SIG-M5 (cell line): ENCODE measurements at regions not wholly inside any gene's neighbourhood (a gene's known extent, or its start where the extent isn't known, plus 50 kb on each side); places are given as distances from the start of the nearest gene placed in this dataset.

ENCODE experiments used
- DNase-seq: peaks from one replicate; lab custom pipeline; 2025; lab: John Stamatoyannopoulos, UW

DNA sequence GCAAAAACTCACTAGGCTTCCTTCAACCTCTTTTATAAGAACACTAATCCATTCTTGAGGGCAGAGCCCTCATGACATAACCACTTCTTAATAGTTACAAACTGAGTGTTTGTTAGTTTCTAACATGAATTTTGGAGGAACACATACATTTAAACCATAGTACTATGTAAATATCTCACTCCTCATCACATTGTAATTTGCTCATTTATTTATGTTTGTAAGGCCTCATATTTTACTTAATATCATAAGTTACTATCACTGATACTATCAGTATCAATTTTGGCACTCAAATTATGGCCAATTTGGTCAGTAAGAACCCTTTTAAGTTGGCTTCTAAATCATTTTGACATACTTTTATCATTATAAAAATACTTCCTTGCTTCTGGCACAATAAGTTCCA is 603.1 kb downstream of the ZEB2 start:
- DNase-seq: no peak

DNA sequence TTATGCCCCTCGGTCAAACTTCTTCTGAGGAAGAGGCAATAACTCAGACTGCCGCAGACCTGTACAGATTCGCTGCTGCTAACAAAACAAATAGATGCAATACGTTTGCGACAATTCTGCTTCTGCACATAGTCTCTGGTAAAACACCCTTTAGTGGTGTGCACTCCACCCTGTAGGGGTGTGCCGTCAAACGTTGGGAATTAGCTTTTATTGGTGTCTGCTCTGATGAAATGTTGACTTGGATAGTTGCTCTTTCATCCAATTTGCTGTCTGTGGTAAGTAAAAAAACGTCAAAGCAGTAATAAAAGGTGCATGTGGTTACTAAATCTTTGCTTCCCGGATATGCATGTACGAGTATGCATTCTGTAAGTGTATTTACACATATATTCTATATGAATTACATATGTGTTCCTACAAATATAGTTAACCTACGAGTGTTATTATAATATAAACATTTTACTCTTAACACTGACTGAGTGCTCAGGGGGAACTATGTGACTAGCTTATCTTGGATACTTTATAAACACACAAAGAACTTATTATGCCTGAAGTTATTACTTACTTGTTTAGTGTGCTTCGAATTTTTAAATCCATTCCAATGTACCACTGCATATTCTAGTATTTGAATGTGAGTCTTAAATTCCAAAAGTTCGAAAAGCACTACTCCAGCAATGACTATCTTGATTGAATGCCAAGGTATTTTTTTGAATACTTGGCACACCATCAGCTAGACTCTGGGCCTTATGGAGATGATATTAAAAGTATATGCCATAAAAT is 610.2 kb downstream of the ZEB2 start:
- no peak for DNase-seq

DNA sequence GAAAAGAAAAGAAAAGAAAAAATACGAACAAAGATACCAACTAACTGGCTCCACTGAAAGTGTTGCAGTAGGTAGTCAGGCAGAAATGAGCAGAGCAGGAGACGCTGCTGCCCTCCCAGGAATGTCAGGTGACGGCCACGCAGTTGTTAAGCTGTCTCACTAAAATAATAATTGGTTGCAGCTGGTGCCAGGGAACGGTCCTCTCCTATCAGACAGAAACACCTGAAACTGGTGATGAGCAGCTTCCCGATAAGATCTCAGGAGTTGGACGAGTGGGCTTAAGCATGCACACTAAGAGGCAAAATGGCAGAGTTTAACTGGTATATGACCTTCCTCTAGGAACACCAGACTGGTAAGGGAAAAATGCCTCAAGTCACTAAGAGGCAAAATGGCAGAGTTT is 611.1 kb downstream of the ZEB2 start:
- no peak for DNase-seq

DNA sequence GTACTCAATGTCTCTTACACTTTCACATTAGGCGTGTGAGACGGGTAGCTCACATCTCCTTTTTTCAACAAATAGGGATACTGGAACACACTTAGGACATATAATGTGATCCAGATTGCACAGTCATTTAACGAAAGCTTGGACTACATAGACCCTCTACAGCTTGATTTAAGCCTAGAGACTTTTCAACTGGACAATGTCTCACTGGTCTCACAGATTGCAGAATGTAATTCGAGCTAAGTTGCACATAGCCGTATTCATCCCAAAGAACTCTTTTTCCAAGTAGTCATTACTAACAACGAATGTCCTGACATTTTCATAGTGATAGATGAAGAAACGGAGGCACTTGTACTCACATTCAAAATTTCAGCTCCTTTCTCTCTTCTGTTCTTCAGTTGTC is 612.1 kb downstream of the ZEB2 start:
- no peak for DNase-seq

DNA sequence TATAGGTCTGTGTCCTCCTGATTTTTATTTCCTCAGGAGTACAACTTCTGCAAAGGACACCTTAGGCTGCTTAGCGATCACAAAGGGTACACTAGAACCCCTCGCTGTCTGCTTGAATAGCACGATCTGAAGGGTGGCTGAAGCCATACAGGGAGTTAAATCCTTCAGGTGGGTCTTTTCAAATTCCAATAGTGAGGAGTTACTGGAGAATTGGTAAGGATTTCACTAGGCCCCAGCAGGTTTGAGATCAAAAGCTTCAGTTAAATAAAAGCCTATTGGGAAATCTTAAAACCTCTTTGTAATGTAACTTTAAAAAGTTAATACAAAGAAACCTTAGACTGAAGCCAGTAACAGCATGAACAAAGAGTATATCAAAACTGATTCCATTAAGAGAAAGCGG is 613.1 kb downstream of the ZEB2 start:
- no peak for DNase-seq

DNA sequence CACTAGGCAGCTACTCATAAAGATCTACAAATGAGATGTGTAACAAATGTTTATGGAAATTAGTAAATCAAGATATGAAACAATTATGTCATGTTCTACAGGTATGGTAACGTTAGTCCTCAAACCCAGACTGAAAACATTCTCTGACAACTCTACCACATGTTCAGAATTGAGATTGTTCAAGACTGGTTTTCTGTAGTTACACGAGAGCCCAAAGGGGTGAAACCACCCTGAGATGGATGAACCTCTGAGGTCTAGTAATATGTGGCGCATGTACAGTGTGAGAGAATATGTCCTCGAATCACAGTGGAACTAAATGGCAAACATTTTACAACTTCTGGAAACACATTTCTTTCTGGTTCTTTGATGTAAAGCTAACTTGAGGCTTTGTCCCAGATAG is 614.3 kb downstream of the ZEB2 start:
- no peak for DNase-seq

DNA sequence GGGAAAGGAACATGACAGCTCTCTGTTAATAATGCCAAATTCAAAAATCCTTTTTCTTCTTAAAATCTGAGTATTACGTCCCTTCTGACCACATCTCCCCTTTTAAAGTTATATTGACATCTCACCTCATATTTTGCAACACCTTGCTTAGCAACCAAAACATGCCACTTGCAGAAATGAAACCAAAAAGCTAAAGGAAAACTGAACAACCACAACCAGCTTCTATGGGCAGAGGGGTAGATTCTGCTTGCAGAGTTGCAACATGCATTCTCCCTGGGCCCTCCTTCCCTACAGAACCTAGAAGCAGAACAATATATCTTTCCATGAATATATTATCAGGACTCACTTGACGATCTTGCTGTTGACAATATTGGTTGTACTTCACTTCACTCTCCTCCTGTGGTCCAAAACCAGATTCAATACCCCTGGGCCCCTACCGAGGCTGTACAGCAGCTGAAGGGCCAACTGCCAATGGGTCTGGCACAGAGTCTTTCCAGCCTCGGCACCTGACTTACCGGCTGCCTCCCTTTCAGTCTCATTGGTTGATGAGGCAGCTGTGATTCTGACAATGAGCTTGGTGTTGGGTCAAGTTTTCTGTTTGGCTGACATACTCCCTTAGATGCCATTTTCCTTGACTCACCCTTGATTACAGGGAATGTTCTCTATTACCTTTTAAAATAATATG is 616.6 kb downstream of the ZEB2 start:
- DNase-seq: no peak

DNA sequence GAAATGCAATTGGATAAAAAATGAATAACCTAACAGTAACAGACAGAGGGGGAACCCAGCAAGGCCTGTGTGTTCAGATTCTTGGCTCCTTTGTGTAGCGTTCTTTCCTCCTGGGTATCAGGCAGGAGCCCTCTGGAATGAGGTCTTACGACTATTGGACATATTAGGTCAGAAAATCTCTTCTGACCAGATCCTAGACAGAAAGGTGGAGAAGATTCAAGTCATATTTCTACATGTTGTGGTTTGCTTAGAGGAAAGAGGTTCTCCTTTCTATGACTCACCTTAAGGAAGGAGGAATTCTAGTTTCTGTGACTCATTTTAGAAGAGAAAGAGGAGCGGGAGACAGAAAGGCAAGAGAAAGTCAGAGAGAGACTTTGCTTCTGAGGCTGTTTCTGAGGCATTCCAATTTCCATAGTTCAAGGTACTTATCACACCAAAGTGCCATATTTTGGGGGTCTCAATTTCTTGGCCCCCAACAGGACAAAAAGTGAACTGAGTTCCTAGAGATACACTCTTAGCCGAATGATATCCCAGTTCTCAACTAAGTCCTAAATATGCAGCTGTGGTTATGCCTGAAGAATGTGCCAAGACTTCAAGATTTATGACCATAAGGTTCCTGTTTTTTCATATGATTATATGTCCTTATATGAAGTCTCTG is 618.6 kb downstream of the ZEB2 start:
- no peak for DNase-seq

DNA sequence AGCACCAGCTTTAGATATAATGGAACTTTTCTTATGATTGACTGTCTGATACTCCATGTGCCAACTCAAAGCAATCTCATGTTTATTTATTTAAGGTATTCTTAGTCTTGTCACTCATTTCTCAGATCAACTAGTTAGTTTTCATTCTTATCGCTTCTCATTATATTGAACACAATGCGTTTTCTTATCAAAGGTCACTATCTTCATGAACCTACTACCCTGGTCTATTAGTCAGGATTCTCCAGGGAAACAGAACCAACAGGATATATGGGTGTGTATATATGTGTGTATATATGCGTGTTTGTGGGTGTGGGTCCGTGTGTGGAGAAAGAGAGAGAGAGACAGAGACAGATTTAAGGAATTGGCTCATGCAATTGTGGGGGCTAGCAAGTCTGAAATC is 619.9 kb downstream of the ZEB2 start:
- DNase-seq: no peak

DNA sequence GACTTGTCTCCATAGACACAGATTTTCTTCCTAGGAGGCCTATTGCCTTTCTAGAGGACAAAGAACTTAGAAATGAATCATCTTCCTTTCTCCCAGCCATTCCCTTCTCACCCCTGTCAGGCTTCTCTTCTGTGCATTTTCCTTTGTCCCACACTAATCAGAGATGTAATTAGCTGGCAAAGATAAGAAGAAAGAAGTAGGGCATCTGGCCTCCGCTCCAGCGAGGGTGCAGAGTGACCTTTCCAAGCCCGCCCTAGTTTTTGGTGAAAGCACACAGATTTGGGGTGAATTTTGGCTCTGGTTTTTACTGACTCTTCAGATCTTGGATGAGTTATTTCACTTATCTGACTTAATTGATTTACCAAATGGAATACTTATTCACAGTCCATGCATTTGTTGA is 626.5 kb downstream of the ZEB2 start:
- no peak for DNase-seq

DNA sequence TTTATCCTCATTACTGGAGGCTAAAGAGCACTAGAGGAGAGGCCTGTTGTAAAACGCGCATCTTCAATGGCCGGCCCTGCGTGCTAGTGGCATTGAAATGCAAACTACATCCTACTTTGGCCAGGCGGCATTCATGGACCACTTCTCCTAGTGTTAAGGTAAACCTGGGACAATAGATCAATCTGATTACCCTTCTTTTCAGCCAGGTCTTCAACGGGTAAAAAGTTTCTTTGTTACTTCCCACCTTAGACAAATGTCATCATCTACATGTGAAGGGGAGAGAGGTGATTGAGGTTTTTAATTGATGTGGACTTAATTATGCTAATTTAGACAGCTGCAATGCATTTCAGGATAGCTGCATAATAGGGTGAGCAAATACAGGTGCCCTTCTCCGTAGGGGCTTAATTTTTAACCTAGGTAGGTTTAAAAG is 628.0 kb downstream of the ZEB2 start:
- no peak for DNase-seq

DNA sequence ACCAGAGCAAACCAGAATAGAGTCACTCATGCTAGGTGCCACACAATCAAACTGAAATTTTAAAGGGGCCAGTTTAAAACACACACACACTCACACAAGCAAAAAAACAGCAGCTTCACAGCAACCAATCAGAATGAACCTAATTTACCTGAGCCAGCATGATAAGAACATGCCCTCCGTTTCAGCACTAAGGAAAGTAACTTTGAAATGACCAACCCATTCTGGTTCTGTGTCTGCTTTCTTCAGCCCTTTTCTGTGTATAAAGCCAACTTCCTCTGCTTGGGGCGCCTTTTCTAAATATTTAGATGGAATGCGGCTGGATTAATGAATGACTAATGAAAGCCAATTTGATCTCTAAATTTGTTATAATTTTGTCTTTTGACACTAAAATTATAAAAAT is 629.1 kb downstream of the ZEB2 start:
- no peak for DNase-seq

DNA sequence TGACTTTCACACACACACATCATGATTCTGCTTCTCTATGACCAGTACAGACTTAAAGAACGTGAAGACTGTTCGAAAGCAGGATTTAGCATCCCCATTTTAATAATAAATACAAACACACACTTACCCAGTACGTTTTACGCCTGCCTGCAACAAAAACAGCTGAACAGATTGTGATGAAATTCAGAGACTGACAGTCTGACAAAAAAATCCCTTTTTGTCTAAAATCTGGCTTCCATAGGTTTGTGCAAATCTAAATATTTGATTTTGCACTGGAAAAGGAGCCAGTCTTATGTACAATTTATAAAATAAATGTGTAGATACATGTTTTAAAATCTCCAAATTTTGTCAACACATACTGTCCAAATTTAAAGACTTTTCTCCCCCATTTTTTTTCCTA is 630.7 kb downstream of the ZEB2 start:
- DNase-seq: no peak

DNA sequence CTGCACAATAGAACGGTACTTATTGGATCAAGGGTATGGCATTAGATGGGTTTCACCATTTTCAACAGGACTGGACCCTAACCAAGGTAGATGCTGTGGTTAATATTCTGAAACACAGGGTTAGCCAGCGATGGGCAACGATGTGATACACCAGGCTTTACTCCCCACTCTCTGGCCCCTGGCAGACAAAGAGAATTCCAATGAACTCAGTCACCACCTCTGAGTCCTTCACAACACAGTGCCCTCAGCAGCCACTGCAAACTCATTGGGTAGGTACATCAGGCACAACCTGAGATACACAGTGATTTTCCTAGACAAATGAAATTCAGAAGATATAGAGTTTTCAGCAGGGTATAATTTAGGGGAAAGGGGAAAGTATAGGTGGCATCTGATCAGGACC is 634.5 kb downstream of the ZEB2 start:
- no peak for DNase-seq

DNA sequence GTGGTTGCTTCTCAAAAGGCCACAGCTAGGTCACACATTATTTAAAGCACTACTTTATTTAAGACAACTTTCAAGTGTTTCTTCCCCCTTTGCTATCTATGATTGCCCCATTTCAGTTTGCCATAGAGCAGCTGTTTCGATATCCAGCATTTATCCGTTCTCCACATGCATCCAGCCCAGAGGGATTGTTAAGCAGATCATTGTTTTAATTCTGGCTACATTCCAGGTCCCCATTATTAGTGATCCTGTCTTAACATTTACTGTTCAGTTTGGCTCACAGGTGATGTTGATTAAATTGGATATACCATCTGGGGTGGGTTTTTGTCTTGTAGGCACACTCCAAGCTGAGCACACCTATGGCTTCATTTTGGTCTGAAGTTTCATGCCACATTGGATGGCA is 638.7 kb downstream of the ZEB2 start:
- DNase-seq: no peak

DNA sequence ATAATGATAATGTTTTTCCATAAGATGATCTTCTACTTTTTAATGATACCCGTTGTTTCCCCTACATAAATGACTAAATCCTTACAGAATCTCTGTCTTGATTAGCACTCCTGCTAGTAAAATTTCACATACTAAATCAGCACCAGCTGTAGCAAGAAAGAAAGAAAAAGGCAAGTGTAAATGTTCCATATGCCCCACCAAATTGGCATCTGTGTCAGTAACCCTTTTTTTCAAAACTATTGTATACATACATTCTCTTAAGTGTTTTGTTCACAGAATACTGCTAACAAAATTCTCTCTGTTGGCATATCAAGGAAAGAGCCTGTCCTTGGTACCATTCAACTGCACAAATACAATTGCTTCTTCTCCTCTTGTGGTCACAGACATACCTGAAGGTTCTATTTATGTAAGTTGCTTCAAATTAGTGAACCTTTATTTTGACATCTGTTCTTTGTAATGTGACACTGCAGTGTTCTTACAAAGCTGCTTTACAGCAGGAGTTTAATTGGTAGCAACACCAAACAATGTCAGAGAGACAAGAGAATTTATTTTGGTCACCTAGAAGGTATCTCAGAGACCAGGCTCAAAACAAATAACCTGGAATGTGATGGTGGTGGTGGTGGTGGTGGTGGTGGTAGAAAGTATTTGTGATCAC is 641.9 kb downstream of the ZEB2 start:
- DNase-seq: no peak

DNA sequence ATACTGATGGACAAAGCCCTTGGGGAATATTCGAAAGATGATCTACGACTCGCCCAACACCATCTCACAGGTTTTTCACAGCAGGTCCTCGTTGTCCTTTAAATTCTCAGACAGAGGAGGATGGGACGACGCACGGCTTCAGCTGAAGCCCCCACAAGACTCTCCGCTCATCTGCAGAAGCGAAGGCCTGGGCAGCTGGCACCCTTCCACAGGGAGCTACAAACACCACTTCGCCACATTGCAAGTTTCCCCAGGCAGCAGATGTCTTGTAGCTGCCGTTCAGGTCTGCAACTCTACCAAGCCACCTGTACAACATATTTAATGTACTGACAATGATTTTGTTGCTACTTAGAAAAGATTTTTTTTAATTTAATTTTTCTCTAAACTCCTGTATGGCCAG is 642.9 kb downstream of the ZEB2 start:
- no peak for DNase-seq

DNA sequence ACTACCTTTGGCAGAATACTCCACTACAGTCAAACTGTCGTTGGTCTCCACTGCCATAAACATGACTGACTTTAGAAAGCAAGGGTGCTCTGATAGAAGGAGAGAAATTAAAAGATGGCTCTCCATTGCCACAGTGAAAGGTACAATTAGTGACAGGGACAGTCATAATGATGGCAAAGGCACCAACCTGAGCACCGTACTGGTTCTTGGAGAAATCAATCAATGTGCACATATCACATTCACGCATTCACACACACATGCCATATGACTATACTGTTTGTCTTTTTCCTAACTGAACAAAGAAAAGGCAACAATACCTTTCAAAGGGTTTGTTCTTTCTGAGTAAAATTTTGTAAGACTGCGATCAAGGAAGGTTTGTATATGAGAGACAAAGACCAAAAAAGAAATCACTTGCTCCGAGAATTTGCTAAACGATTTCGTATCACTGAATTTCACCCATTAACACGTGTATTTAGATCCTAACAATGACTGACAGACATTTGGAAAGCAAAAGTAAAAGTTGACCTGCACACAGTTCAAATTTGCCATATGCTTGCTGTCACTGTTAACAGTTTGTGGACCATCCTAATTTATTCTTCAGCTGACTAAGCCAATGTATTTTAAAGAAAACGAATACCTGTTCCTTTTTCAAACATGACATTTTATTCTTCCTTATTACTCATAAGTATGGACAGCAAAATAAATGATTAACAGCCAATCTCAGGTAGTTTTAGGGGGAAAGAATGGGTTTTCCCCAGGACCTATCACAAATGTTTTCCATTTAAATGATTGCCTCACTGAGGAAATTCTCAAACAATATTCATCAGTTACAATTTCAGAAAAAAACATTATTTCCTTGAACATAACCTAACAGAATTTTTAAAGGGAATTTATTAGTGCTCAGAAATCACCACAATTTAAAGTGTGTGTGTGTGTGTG is 644.4 kb downstream of the ZEB2 start:
- DNase-seq: no peak

DNA sequence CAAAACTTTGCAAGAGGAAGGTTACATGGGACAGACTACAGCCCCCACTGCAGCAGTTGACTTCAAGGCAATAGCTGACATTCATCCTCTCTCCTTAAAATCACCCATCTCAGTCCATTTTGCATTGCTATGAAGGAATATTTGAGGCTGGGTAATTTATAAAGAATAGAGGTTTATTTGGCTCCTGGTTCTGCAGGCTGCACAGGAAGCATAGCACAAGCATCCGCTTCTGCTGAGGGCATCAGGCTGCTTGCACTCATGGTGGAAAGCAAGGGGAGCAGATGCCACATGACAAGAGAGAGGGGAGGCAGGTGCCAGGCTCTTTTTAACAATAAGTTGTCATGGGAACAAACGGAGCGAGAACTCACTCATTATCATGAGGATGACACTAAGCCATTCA is 646.0 kb downstream of the ZEB2 start:
- no peak for DNase-seq

DNA sequence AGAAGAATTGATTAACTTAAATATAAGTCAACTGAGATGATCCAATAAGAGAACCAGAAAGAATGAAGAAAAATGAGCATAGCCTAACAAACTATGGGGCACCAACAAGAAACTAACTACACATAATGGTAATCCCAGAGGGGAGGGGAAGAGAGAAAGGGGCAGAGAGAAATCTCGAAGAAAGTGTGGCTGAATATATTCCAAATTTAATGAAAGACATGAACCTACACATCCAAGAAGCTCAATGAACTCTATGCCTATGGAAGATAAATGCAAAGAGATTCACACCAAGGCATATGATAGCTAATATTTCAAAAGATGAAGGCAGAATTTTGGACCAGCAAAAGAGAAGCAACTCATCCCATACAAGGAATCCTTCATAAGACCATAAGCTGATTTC is 649.2 kb downstream of the ZEB2 start:
- no peak for DNase-seq

DNA sequence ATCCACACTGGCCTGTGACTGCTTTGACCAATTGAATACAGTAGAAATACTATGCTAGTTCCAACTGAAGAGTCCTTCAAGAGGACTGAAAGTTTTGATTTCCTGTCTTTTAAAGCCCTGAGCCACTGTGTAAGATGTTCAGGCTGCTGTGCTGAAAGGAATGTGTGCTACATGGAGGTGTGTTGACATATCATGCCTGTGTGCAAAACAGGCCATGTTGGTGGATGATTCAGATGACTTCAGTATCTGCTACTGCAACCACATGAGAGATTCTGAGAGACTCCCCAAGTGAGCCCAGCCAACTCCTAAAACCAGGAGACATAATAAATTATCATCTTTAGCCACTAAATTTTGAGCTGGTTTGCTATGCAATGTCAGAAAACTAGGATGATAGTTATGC is 662.9 kb downstream of the ZEB2 start:
- DNase-seq: no peak

DNA sequence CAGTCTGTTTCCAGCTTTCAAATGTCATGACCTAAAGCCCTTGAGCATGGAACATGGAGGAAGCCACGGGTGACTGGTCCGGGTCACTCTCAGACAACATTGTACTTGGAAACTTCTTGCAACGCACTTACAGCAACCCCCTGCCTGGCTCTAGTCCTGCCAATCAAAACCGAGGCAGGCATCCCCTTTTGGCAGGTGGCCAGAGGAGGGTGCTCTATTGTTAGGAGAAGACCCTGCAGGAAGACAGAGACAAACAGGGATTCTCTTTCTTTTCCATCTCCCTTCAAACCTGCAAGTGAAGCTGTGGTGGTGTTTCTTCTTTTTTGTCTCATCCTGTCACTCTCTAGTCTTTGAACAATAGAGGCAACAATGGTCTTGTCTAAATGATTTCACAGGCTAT is 667.2 kb downstream of the ZEB2 start:
- DNase-seq: no peak
